ENCODE measurements at regions not wholly inside any gene's neighbourhood (a gene's known extent, or its start where the extent isn't known, plus 50 kb on each side); places are given as distances from the start of the nearest gene placed in this dataset.

GRCh38 chr6:104050455-104050854 is 809.3 kb downstream of the HACE1 start:
- POLR2A ChIA-PET = no interaction called here
- intact Hi-C loops (cut with micrococcal nuclease; ENCODE audit: unreplicated experiment) = no loop called here

More at GRCh38 chr6:104050455-104050854, 809.3 kb downstream of the HACE1 start:
- in situ Hi-C loops (cut with HindIII; ENCODE audit: extremely low pct_ligation_motif_present, low pct_unique_long_range_greater_than_20kb) = no loop called here
- no peak overlapping the region for H3K27ac ChIP-seq (ENCODE audit: extremely low read length, insufficient read depth, low read length)
- CTCF ChIA-PET (ENCODE audit: low intra/inter-chr PET ratio, low total read pairs) = no interaction called here
- 21% methylated on average over 2 of the region's 2 CpGs for WGBS (ENCODE audit: low lambda C conversion rate)
- no peak overlapping the region for H3K4me3 ChIP-seq (replicated peaks in 1 of 3; ENCODE audit: insufficient read depth in 1 of 3, low read depth in 2 of 3, low read length in 3 of 3)
- no peak for DNase-seq (ENCODE audit: low spot score)
- no peak overlapping the region for H3K4me2 ChIP-seq (ENCODE audit: low read depth, low read length)
- TF ChIP-seq ZNF121 (CRISPR knock-in tag; IDR thresholded peaks at IDR 0.05) (no peak), STAT6 (CRISPR knock-in tag; IDR thresholded peaks at IDR 0.05; ENCODE audit: borderline replicate concordance) (no peak), ZSCAN9 (CRISPR knock-in tag; IDR thresholded peaks at IDR 0.05; ENCODE audit: borderline replicate concordance) (no peak), ZNF296 (CRISPR knock-in tag; conservative IDR thresholded peaks at IDR 0.05) (no peak), ZNF839 (CRISPR knock-in tag; IDR thresholded peaks at IDR 0.05; ENCODE audit: borderline replicate concordance) (no peak), ZNF75D (CRISPR knock-in tag; IDR thresholded peaks at IDR 0.05; ENCODE audit: borderline replicate concordance) (no peak), NKX3-1 (CRISPR knock-in tag; IDR thresholded peaks at IDR 0.05) (no peak), SP140L (CRISPR knock-in tag; IDR thresholded peaks at IDR 0.05; ENCODE audit: borderline replicate concordance) (no peak), NR3C1 (CRISPR knock-in tag; IDR thresholded peaks at IDR 0.05) (no peak), SAFB2 (CRISPR knock-in tag; IDR thresholded peaks at IDR 0.05; ENCODE audit: borderline replicate concordance, low read depth) (no peak), CC2D1A (CRISPR knock-in tag; IDR thresholded peaks at IDR 0.05) (no peak), ZNF331 (CRISPR knock-in tag; IDR thresholded peaks at IDR 0.05) (no peak), RFX3 (CRISPR knock-in tag; IDR thresholded peaks at IDR 0.05) (no peak), ZNF281 (CRISPR knock-in tag; IDR thresholded peaks at IDR 0.05; ENCODE audit: borderline replicate concordance) (no peak), JDP2 (CRISPR knock-in tag; IDR thresholded peaks at IDR 0.05; ENCODE audit: borderline replicate concordance) (no peak), ZBTB34 (CRISPR knock-in tag; IDR thresholded peaks at IDR 0.05) (no peak), GMEB1 (CRISPR knock-in tag; IDR thresholded peaks at IDR 0.05; ENCODE audit: borderline replicate concordance) (no peak), NFRKB (IDR thresholded peaks at IDR 0.05) (no peak)
- H3K4me1 ChIP-seq (ENCODE audit: insufficient read depth, low read length) = no peaks in the 10 kb centered on the region
- H4K20me1 ChIP-seq (ENCODE audit: insufficient read depth, low read length) = no peaks in the 10 kb centered on the region
- H3K79me2 ChIP-seq (ENCODE audit: insufficient read depth, low read length) = no peaks in the 10 kb centered on the region
- no peaks in the 10 kb centered on the region; a peak in 1 of 5 replicates for H3K27me3 ChIP-seq (ENCODE audit: control insufficient read depth in 1 of 2, insufficient read depth in 2 of 2, low read length in 2 of 2)
- no peaks in the 10 kb centered on the region for H3K9me3 ChIP-seq (ENCODE audit: low read length)
- ATAC-seq = no peak
- H2AFZ ChIP-seq (ENCODE audit: low read length) = no peak overlapping the region
- no peaks in the 10 kb centered on the region for H3K36me3 ChIP-seq (replicated peaks in 1 of 2; ENCODE audit: control insufficient read depth in 1 of 2, insufficient read depth in 2 of 2, low read length in 2 of 2)
- no peak for FAIRE-seq
- H3K9ac ChIP-seq (ENCODE audit: insufficient read depth, low read depth, low read length) = no peak overlapping the region
- no TSS peak for BruUV-seq (replicated peaks)

All from HepG2 (cell line).